ENCODE measurements at regions not wholly inside any gene's neighbourhood (a gene's known extent, or its start where the extent isn't known, plus 50 kb on each side); places are given as distances from the start of the nearest gene placed in this dataset.

- Histone ChIP-seq H3K9ac (ENCODE audit: insufficient read depth in 1 of 2, low read length in 2 of 2) (no peak overlapping the region), H3K4me3 (no peak overlapping the region), H3K9me3 (ENCODE audit: control insufficient read depth in 4 of 4, insufficient read depth in 3 of 4, low read length in 3 of 4) (peaks cover 0 to 3% (median 0%) of the 10 kb centered on the region in 4 donors), H3K27ac (ENCODE audit: low read depth in 1 of 2, low read length in 1 of 2) (peak overlapping the region in 1 of 2 donors; percentile 52), H3K4me1 (ENCODE audit: control insufficient read depth in 5 of 5, insufficient read depth in 5 of 5, low read length in 5 of 5) (peaks cover 0 to 19% (median 4%) of the 10 kb centered on the region in 5 donors), H3K27me3 (ENCODE audit: control insufficient read depth in 3 of 3, insufficient read depth in 3 of 3, low read length in 2 of 3) (no peaks in the 10 kb centered on the region), H3K36me3 (ENCODE audit: control insufficient read depth in 4 of 4, insufficient read depth in 4 of 4, low read length in 4 of 4) (no peaks in the 10 kb centered on the region)
- TF ChIP-seq CTCF (IDR thresholded peaks at IDR 0.05; ENCODE audit: control extremely low read depth, extremely low read depth) = no peak
- no peak for ATAC-seq (ENCODE audit: insufficient read depth, low FRiP score)
- no peak for DNase-seq
- WGBS, 2 donors = 87 to 93% methylated on average over 4 of the region's 4 CpGs
Observed at GRCh38 chr20:22410556-22411130, 173.7 kb downstream of the FOXA2 start.

- ATAC-seq (ENCODE audit: insufficient read depth, low FRiP score) = no peak
- peaks cover 0 to 2% (median 0%) of the 10 kb centered on the region in 4 donors for H3K9me3 ChIP-seq (ENCODE audit: control insufficient read depth in 4 of 4, insufficient read depth in 3 of 4, low read length in 3 of 4)
- DNase-seq = no peak
- no peak overlapping the region for H3K27ac ChIP-seq (ENCODE audit: low read depth in 1 of 2, low read length in 1 of 2)
- H3K4me1 ChIP-seq (ENCODE audit: control insufficient read depth in 5 of 5, insufficient read depth in 5 of 5, low read length in 5 of 5) = peaks cover 0 to 30% (median 10%) of the 10 kb centered on the region in 5 donors
- H3K27me3 ChIP-seq (ENCODE audit: control insufficient read depth in 3 of 3, insufficient read depth in 3 of 3, low read length in 2 of 3) = no peaks in the 10 kb centered on the region
- no peak for TF ChIP-seq CTCF (IDR thresholded peaks at IDR 0.05; ENCODE audit: control extremely low read depth, extremely low read depth)
- H3K9ac ChIP-seq (ENCODE audit: insufficient read depth in 1 of 2, low read length in 2 of 2) = no peak overlapping the region
- no peaks in the 10 kb centered on the region for H3K36me3 ChIP-seq (ENCODE audit: control insufficient read depth in 4 of 4, insufficient read depth in 4 of 4, low read length in 4 of 4)
- no peak overlapping the region for H3K4me3 ChIP-seq
- whole genome bisulfite sequencing, 2 donors = 92 to 96% methylated on average over 2 of the region's 2 CpGs
Observed at GRCh38 chr20:22408521-22409402, 175.6 kb downstream of the FOXA2 start.

GRCh38 chr20:22407237-22408193 is 176.9 kb downstream of the FOXA2 start:
- DNase-seq = no peak
- 84 to 86% methylated on average over 7 of the region's 7 CpGs for WGBS, 2 donors
- no peak for TF ChIP-seq CTCF (IDR thresholded peaks at IDR 0.05; ENCODE audit: control extremely low read depth, extremely low read depth)

More at GRCh38 chr20:22407237-22408193, 176.9 kb downstream of the FOXA2 start:
- H3K27me3 ChIP-seq (ENCODE audit: control insufficient read depth in 3 of 3, insufficient read depth in 3 of 3, low read length in 2 of 3) = no peaks in the 10 kb centered on the region
- no peaks in the 10 kb centered on the region for H3K36me3 ChIP-seq (ENCODE audit: control insufficient read depth in 4 of 4, insufficient read depth in 4 of 4, low read length in 4 of 4)
- H3K4me3 ChIP-seq = no peak overlapping the region
- H3K4me1 ChIP-seq (ENCODE audit: control insufficient read depth in 5 of 5, insufficient read depth in 5 of 5, low read length in 5 of 5) = peaks cover 0 to 38% (median 16%) of the 10 kb centered on the region in 5 donors
- no peak for ATAC-seq (ENCODE audit: insufficient read depth, low FRiP score)
- H3K9ac ChIP-seq (ENCODE audit: insufficient read depth in 1 of 2, low read length in 2 of 2) = no peak overlapping the region
- no peak overlapping the region for H3K27ac ChIP-seq (ENCODE audit: low read depth in 1 of 2, low read length in 1 of 2)
- H3K9me3 ChIP-seq (ENCODE audit: control insufficient read depth in 4 of 4, insufficient read depth in 3 of 4, low read length in 3 of 4) = peaks cover 0 to 2% (median 0%) of the 10 kb centered on the region in 4 donors
